Keratinocyte (primary cell): ENCODE measurements at regions not wholly inside any gene's neighbourhood (a gene's known extent, or its start where the extent isn't known, plus 50 kb on each side); places are given as distances from the start of the nearest gene placed in this dataset.

ENCODE experiments used
- CTCF ChIP-seq, 3 experiments: IDR thresholded peaks in 1 of 3; conservative IDR thresholded peaks in 1 of 3; optimal IDR thresholded peaks in 1 of 3; 2 replicates in 2 of 3; 3 replicates in 1 of 3; pipeline versions ENCODE3 to v1.5.1; 2011; ENCODE audit warnings: low read length in 3 of 3, mild to moderate bottlenecking in 3 of 3, moderate library complexity in 2 of 3, control low read depth in 1 of 3, inconsistent platforms in 1 of 3; ENCODE audit not compliant: insufficient read depth in 2 of 3; ENCODE audit errors: extremely low read depth in 1 of 3
- EZH2 ChIP-seq: IDR thresholded peaks from one replicate; pipeline ENCODE4 v1.6.1; 2012; ENCODE audit warnings: inconsistent platforms, mild to moderate bottlenecking, low read length, moderate library complexity

DNA sequence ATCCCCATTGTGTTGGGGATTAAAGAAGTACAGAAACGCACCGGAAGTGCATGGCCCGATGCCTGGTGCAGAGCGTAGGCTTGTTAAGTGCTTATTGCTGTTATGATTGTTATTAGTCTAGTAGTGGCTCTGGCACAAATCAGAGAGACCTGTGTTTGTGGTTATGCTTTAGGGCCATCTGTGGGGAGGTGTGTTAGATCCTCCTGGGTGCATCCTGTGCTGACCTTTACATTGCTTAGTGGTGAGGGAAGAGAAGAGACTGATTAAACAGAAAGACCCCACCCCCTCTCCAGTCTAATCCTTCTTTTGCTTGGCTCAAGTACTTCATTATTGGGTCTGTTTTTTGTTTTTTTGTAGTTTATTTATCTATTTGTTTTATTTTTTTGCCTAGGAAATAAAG is 112.7 kb upstream of the SPRY4 start:
- TF ChIP-seq EZH2 (no peak), CTCF (optimal IDR thresholded peaks at IDR 0.05 in 1 of 3, IDR thresholded peaks at IDR 0.05 in 1 of 3, conservative IDR thresholded peaks at IDR 0.05 in 1 of 3; ENCODE audit: extremely low read depth in 1 of 3, insufficient read depth in 2 of 3, low read length in 3 of 3) (no peak)
